ENCODE measurements at regions not wholly inside any gene's neighbourhood (a gene's known extent, or its start where the extent isn't known, plus 50 kb on each side); places are given as distances from the start of the nearest gene placed in this dataset.

GRCh38 chr10:60565492-60565891 is 175.8 kb upstream of the ANK3 start:
- no peak overlapping the region for H3K27ac ChIP-seq
- no peak for DNase-seq
- H3K27me3 ChIP-seq (ENCODE audit: insufficient read depth, low read depth, severe bottlenecking), result no peaks in the 10 kb centered on the region
- H3K36me3 ChIP-seq, result no peaks in the 10 kb centered on the region
- H3K9me3 ChIP-seq (ENCODE audit: severe bottlenecking), result no peaks in the 10 kb centered on the region
- no peak overlapping the region for H3K4me3 ChIP-seq (ENCODE audit: low read depth, low read length)
- TF ChIP-seq, protein P1, sequence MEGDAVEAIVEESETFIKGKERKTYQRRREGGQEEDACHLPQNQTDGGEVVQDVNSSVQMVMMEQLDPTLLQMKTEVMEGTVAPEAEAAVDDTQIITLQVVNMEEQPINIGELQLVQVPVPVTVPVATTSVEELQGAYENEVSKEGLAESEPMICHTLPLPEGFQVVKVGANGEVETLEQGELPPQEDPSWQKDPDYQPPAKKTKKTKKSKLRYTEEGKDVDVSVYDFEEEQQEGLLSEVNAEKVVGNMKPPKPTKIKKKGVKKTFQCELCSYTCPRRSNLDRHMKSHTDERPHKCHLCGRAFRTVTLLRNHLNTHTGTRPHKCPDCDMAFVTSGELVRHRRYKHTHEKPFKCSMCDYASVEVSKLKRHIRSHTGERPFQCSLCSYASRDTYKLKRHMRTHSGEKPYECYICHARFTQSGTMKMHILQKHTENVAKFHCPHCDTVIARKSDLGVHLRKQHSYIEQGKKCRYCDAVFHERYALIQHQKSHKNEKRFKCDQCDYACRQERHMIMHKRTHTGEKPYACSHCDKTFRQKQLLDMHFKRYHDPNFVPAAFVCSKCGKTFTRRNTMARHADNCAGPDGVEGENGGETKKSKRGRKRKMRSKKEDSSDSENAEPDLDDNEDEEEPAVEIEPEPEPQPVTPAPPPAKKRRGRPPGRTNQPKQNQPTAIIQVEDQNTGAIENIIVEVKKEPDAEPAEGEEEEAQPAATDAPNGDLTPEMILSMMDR (IDR thresholded peaks at IDR 0.05; ENCODE audit: low read depth, low read length), result no peak

- Histone ChIP-seq H3K4me3 (ENCODE audit: low read depth, low read length) (no peak overlapping the region), H3K36me3 (no peaks in the 10 kb centered on the region), H3K27ac (no peak overlapping the region), H3K27me3 (ENCODE audit: insufficient read depth, low read depth, severe bottlenecking) (no peaks in the 10 kb centered on the region), H3K9me3 (ENCODE audit: severe bottlenecking) (no peaks in the 10 kb centered on the region)
- TF ChIP-seq, protein P1 (IDR thresholded peaks at IDR 0.05; ENCODE audit: low read depth, low read length), result no peak
- no peak for DNase-seq
These were observed 174.8 kb upstream of the ANK3 start for GRCh38 chr10:60564475-60564874.

GRCh38 chr10:60560451-60560850 is 170.8 kb upstream of the ANK3 start:
- TF ChIP-seq, protein P1 (IDR thresholded peaks at IDR 0.05; ENCODE audit: low read depth, low read length), result no peak
- no peak for DNase-seq
- no peaks in the 10 kb centered on the region for H3K9me3 ChIP-seq (ENCODE audit: severe bottlenecking)
- no peaks in the 10 kb centered on the region for H3K27me3 ChIP-seq (ENCODE audit: insufficient read depth, low read depth, severe bottlenecking)
- H3K4me3 ChIP-seq (ENCODE audit: low read depth, low read length), result no peak overlapping the region
- H3K36me3 ChIP-seq, result no peaks in the 10 kb centered on the region
- H3K27ac ChIP-seq, result no peak overlapping the region

DNA sequence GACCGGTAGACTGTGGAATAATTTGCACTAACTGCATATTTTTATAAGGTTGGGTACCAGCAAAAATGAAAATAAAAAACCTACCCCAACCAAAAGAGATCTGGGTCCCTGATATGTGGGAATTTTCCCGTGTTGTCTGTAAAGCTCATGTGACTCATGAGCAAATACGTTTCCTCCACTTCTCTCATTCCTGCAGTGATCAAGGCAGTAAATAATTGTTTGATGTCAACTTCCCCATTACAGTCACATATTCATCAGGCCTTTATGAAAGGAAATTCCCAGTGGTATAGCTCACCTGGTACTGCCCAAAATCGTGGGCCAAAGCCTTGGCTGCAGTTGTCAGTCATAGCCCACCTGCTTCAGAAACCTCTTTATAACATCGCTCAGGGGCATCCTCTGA is 166.0 kb upstream of the ANK3 start:
- Histone ChIP-seq H3K4me3 (ENCODE audit: low read depth, low read length) (no peak overlapping the region), H3K36me3 (no peaks in the 10 kb centered on the region), H3K27me3 (ENCODE audit: insufficient read depth, low read depth, severe bottlenecking) (no peaks in the 10 kb centered on the region), H3K9me3 (ENCODE audit: severe bottlenecking) (no peaks in the 10 kb centered on the region), H3K27ac (no peak overlapping the region)
- TF ChIP-seq, protein P1 (IDR thresholded peaks at IDR 0.05; ENCODE audit: low read depth, low read length), result no peak
- no peak for DNase-seq

DNA sequence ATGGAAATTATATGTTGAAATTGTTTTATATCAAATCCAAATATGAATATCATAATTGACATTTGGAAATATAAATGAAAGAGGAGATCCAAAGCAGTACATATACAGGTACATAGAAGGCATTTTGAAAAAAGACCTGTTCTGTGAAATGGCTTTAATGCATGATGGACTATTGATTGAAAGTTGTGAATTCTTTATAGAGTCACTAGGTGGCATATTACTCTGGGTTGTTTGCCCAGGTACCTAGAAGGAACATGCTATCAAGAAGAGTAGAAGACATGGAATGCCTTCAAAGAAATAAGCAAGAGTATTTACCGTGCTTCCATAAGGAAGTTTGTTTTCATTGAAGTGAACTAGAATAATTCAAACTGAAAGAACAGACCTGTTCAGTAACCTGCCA is 160.0 kb upstream of the ANK3 start:
- Histone ChIP-seq H3K36me3 (no peaks in the 10 kb centered on the region), H3K9me3 (ENCODE audit: severe bottlenecking) (no peaks in the 10 kb centered on the region)

GRCh38 chr10:60542657-60543056 is 153.0 kb upstream of the ANK3 start:
- no peak for DNase-seq

More for the DNA sequence above, 160.0 kb upstream of the ANK3 start:
- Histone ChIP-seq H3K27ac (no peak overlapping the region), H3K27me3 (ENCODE audit: insufficient read depth, low read depth, severe bottlenecking) (no peaks in the 10 kb centered on the region), H3K4me3 (ENCODE audit: low read depth, low read length) (no peak overlapping the region)
- DNase-seq, result no peak
- TF ChIP-seq, protein P1 (IDR thresholded peaks at IDR 0.05; ENCODE audit: low read depth, low read length), result peak; percentile 20; the same call in 1 of the 2 replicates

More at GRCh38 chr10:60542657-60543056, 153.0 kb upstream of the ANK3 start:
- Histone ChIP-seq H3K4me3 (ENCODE audit: low read depth, low read length) (no peak overlapping the region), H3K27ac (no peak overlapping the region), H3K9me3 (ENCODE audit: severe bottlenecking) (no peaks in the 10 kb centered on the region), H3K27me3 (ENCODE audit: insufficient read depth, low read depth, severe bottlenecking) (no peaks in the 10 kb centered on the region), H3K36me3 (no peaks in the 10 kb centered on the region)
- TF ChIP-seq, protein P1 (IDR thresholded peaks at IDR 0.05; ENCODE audit: low read depth, low read length), result no peak
